Lower leg skin (tissue), 3 donors: ENCODE measurements at regions not wholly inside any gene's neighbourhood (a gene's known extent, or its start where the extent isn't known, plus 50 kb on each side); places are given as distances from the start of the nearest gene placed in this dataset.

ENCODE experiments used
- POLR2A ChIP-seq, 2 donors: fragments of 450-650 bp; IDR thresholded peaks; one replicate each; pipeline ENCODE4 v1.6.1; 2016 to 2017; ENCODE audit warnings: antibody characterized with exemption in 2 of 2, mild to moderate bottlenecking in 1 of 2, moderate library complexity in 1 of 2
- TF ChIP-seq, protein P1 (sequence below), 3 donors: fragments of 450-650 bp; IDR thresholded peaks; one replicate each; pipeline ENCODE4 v1.5.1; 2016; ENCODE audit warnings: antibody characterized with exemption in 3 of 3, mild to moderate bottlenecking in 3 of 3, moderate library complexity in 2 of 3

DNA sequence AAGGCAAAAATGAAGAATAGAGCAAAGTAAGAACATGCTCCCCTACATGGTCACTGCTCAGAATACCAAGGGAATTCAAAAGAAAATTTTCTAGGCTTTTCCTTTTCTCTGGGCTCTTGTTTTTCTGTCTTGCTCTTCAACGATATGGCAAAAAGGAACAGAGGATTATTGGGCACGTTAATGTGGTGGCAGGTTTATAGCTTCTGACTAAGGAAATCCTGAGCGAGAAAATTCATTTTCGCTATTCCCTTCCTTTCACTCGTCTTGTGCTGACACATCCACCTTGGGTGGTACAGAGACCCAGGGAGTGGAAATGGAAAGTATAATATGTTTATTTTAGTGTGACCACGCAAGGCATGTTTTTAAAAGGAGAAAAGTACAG, 132.8 kb downstream of the TRIM27 start:
- TF ChIP-seq, protein P1, sequence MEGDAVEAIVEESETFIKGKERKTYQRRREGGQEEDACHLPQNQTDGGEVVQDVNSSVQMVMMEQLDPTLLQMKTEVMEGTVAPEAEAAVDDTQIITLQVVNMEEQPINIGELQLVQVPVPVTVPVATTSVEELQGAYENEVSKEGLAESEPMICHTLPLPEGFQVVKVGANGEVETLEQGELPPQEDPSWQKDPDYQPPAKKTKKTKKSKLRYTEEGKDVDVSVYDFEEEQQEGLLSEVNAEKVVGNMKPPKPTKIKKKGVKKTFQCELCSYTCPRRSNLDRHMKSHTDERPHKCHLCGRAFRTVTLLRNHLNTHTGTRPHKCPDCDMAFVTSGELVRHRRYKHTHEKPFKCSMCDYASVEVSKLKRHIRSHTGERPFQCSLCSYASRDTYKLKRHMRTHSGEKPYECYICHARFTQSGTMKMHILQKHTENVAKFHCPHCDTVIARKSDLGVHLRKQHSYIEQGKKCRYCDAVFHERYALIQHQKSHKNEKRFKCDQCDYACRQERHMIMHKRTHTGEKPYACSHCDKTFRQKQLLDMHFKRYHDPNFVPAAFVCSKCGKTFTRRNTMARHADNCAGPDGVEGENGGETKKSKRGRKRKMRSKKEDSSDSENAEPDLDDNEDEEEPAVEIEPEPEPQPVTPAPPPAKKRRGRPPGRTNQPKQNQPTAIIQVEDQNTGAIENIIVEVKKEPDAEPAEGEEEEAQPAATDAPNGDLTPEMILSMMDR (IDR thresholded peaks at IDR 0.05), result no peak
- no peak for TF ChIP-seq POLR2A (IDR thresholded peaks at IDR 0.05)
